HCT116 (cell line): ENCODE measurements at regions not wholly inside any gene's neighbourhood (a gene's known extent, or its start where the extent isn't known, plus 50 kb on each side); places are given as distances from the start of the nearest gene placed in this dataset.

Experiments used
- ATAC-seq: fragments of 200-7000 bp; cut with Tn5 transposase; 2 replicates; pipeline ENCODE4 v1.9.1; 2020; ENCODE audit warnings: mild to moderate bottlenecking, moderate library complexity
- BruUV-seq: library from RNA; stranded (reverse); fragments of 400-500 nt; replicated peaks from 2 replicates; lab custom pipeline; 2021; lab: Mats Ljungman, UMichigan
- CTCF ChIA-PET: fragments of 300-600 bp; sonication (Branson Sonifier 250); formaldehyde crosslinking; loops from one replicate; lab custom pipeline; 2021; ENCODE audit warnings: antibody characterized with exemption; lab: Charles Lee
- POLR2A ChIA-PET: fragments of 300-600, 350-600 bp; sonication (Branson Sonifier 250); formaldehyde crosslinking; loops from one replicate; lab custom pipeline; 2021; ENCODE audit warnings: antibody characterized with exemption; lab: Charles Lee
- RAD21 ChIA-PET, 2 experiments: fragments of 300-600 bp; sonication (Branson Sonifier 250); formaldehyde crosslinking; loops; one replicate each; lab custom pipeline; 2023; ENCODE audit warnings: low total read pairs in 2 of 2; ENCODE audit not compliant: uncharacterized antibody in 2 of 2, unreplicated experiment in 2 of 2, low non-redundant PET in 1 of 2; lab: Charles Lee
- DNase-seq: peaks from one replicate; pipeline ENCODE4 v3.0.0-alpha.2; 2010; ENCODE audit warnings: low read depth, low spot score
- H2AFZ ChIP-seq: fragments of 200-600 bp; shearing (Covaris generic), sonication (generic); 2 replicates; pipeline ENCODE4 v1.6.1; 2017; ENCODE audit warnings: low read depth, mixed run types, mixed read lengths, antibody characterized with exemption, low read length; ENCODE audit not compliant: poor library complexity, severe bottlenecking
- H3K27ac ChIP-seq: 2 replicates; pipeline ENCODE4 v1.5.1; 2012; ENCODE audit warnings: low read depth, low read length
- H3K27me3 ChIP-seq: fragments of 200-600 bp; sonication (generic); 2 replicates; pipeline ENCODE4 v1.6.1; 2016; ENCODE audit warnings: mixed run types, low read length, mixed read lengths; ENCODE audit not compliant: insufficient read depth
- H3K36me3 ChIP-seq, 2 experiments: fragments of 200-500 bp in 1 of 2; fragments of 200-600 bp in 1 of 2; sonication (Bioruptor generic) in 1 of 2; sonication (generic) in 1 of 2; 2 replicates each; pipeline versions ENCODE4 v1.5.1 to v1.6.1; 2014 to 2016; ENCODE audit warnings: low read length in 2 of 2, inconsistent platforms in 1 of 2, mixed read lengths in 1 of 2, mixed run types in 1 of 2; ENCODE audit not compliant: insufficient read depth in 2 of 2, control insufficient read depth in 1 of 2
- H3K4me1 ChIP-seq, 2 experiments: fragments of 200-600 bp in 1 of 2; sonication (generic) in 1 of 2; 2 replicates each; pipeline versions ENCODE4 v1.5.1 to v1.6.1; 2012 to 2017; ENCODE audit warnings: low read length in 2 of 2, inconsistent platforms in 1 of 2, mild to moderate bottlenecking in 1 of 2, mixed read lengths in 1 of 2, mixed run types in 1 of 2, moderate library complexity in 1 of 2; ENCODE audit not compliant: insufficient read depth in 2 of 2, control insufficient read depth in 1 of 2
- H3K4me2 ChIP-seq: fragments of 200-600 bp; sonication (generic); 2 replicates; pipeline ENCODE4 v1.6.1; 2017; ENCODE audit warnings: mixed run types, low read length, mixed read lengths
- H3K4me3 ChIP-seq, 2 experiments: fragments of 200-600 bp in 1 of 2; sonication (generic) in 1 of 2; replicated peaks in 1 of 2; 2 replicates each; pipeline ENCODE4 v1.5.1; 2011 to 2016; ENCODE audit warnings: low read length in 2 of 2, control low read depth in 1 of 2, low read depth in 1 of 2, mild to moderate bottlenecking in 1 of 2, mixed read lengths in 1 of 2, mixed run types in 1 of 2
- H3K79me2 ChIP-seq: fragments of 200-600 bp; sonication (generic); 2 replicates; pipeline ENCODE4 v1.6.1; 2017; ENCODE audit warnings: mild to moderate bottlenecking, mixed run types, low read length, moderate library complexity, mixed read lengths; ENCODE audit not compliant: insufficient read depth
- H3K9ac ChIP-seq: fragments of 200-600 bp; sonication (generic); 2 replicates; pipeline ENCODE4 v1.6.1; 2016; ENCODE audit warnings: low read length, mixed read lengths
- H3K9me2 ChIP-seq: fragments of 200-600 bp; sonication (generic), shearing (Covaris generic); 2 replicates; pipeline ENCODE4 v1.6.1; 2017; ENCODE audit warnings: mixed run types, mild to moderate bottlenecking, moderate library complexity; ENCODE audit not compliant: insufficient read depth
- H3K9me3 ChIP-seq, 2 experiments: fragments of 200-500 bp in 1 of 2; fragments of 200-600 bp in 1 of 2; sonication (Bioruptor generic) in 1 of 2; sonication (generic) in 1 of 2; 2 replicates each; pipeline ENCODE4 v1.6.1; 2014 to 2017; ENCODE audit warnings: low read length in 2 of 2, mixed read lengths in 2 of 2, inconsistent platforms in 1 of 2, low read depth in 1 of 2, mild to moderate bottlenecking in 1 of 2, mixed run types in 1 of 2, moderate library complexity in 1 of 2; ENCODE audit not compliant: control insufficient read depth in 1 of 2, insufficient read depth in 1 of 2
- H4K20me1 ChIP-seq: fragments of 200-600 bp; sonication (generic), shearing (Covaris generic); 2 replicates; pipeline ENCODE4 v1.6.1; 2017; ENCODE audit warnings: mixed run types, mild to moderate bottlenecking, moderate library complexity; ENCODE audit not compliant: insufficient read depth
- EGR1 ChIP-seq: IDR thresholded peaks from 2 replicates; pipeline ENCODE4 v1.6.1; 2012; ENCODE audit warnings: low read depth
- ELF1 ChIP-seq: IDR thresholded peaks from 2 replicates; pipeline ENCODE4 v1.6.1; 2012; ENCODE audit warnings: low read depth, borderline replicate concordance
- EZH2 ChIP-seq: fragments of 200-600 bp; sonication (generic); IDR thresholded peaks from 2 replicates; pipeline ENCODE4 v1.6.1; 2017; ENCODE audit warnings: antibody characterized with exemption, mixed run types
- JUND ChIP-seq: IDR thresholded peaks from 2 replicates; pipeline ENCODE4 v1.6.1; 2012
- POLR2A ChIP-seq: IDR thresholded peaks from 2 replicates; pipeline ENCODE4 v1.7.0; 2011; ENCODE audit warnings: borderline replicate concordance; ENCODE audit not compliant: insufficient read depth, insufficient read length; ENCODE audit errors: extremely low read depth
- POLR2AphosphoS5 ChIP-seq: IDR thresholded peaks from 2 replicates; pipeline ENCODE4 v1.6.1; 2011; ENCODE audit warnings: mild to moderate bottlenecking, low read depth, low read length, moderate library complexity
- SIN3A ChIP-seq: IDR thresholded peaks from 2 replicates; pipeline ENCODE4 v1.6.1; 2012; ENCODE audit warnings: low read depth
- SRF ChIP-seq: IDR thresholded peaks from 2 replicates; pipeline ENCODE4 v1.6.1; 2012; ENCODE audit warnings: low read depth
- YY1 ChIP-seq: IDR thresholded peaks from 2 replicates; pipeline ENCODE4 v1.6.1; 2011; ENCODE audit warnings: low read length, low read depth, moderate library complexity, mild to moderate bottlenecking; ENCODE audit not compliant: insufficient replicate concordance; ENCODE audit errors: extremely low read depth
- ZFX ChIP-seq: fragments of 450-650 bp; IDR thresholded peaks from 2 replicates; pipeline ENCODE4 v1.6.1; 2017
- intact Hi-C: fragments of 100-400 bp; cut with micrococcal nuclease; formaldehyde crosslinking; loops from 2 replicates; pipeline ENCODE4 v1.10.0; 2022
- TF ChIP-seq, protein P1 (sequence below): IDR thresholded peaks from 2 replicates; pipeline ENCODE4 v1.6.1; 2012; ENCODE audit warnings: low read depth
- TF ChIP-seq, protein P2 (sequence below), 3 experiments: fragments of 200-600 bp in 1 of 3; sonication (generic) in 1 of 3; IDR thresholded peaks in 2 of 3; conservative IDR thresholded peaks in 1 of 3; 2 replicates each; pipeline ENCODE4 v1.5.1; 2012 to 2017; ENCODE audit warnings: low read depth in 2 of 3, low read length in 2 of 3, antibody characterized with exemption in 1 of 3, borderline replicate concordance in 1 of 3, control low read depth in 1 of 3, mild to moderate bottlenecking in 1 of 3, mixed read lengths in 1 of 3, mixed run types in 1 of 3, moderate library complexity in 1 of 3; ENCODE audit not compliant: insufficient read depth in 1 of 3

DNA sequence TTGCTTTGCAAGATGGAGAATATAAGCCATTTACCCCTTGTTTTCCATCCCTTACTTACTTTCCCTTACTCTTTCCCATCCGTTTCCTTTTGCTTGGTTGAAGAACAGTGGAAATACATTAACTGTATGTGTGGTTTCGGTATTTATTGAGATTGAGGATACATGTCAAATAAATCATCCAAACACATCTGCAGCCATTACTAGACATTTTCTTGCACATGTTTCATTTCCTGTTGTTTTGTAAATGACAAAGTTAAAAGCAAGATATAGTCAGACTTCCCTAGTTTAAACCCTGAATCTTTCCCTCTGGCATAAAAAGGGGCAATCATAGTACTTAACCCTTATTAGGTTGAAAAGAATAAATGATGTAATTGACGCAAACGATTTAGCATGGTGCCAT lies 82.1 kb upstream of the BCHE start:
- H3K27me3 ChIP-seq, result no peaks in the 10 kb centered on the region
- POLR2A ChIA-PET, result no interaction called here
- H3K9ac ChIP-seq, result no peak overlapping the region
- no peak overlapping the region for H2AFZ ChIP-seq
- CTCF ChIA-PET, result no interaction called here
- H3K4me1 ChIP-seq, result no peaks in the 10 kb centered on the region
- ATAC-seq, result no peak
- H3K9me2 ChIP-seq, result no peaks in the 10 kb centered on the region
- no peaks in the 10 kb centered on the region for H3K36me3 ChIP-seq
- no TSS peak for BruUV-seq
- TF ChIP-seq EZH2 (no peak), SIN3A (no peak), POLR2AphosphoS5 (no peak), EGR1 (no peak), SRF (no peak), JUND (no peak), POLR2A (no peak), YY1 (no peak), ELF1 (no peak), ZFX (no peak)
- TF ChIP-seq, protein P1, sequence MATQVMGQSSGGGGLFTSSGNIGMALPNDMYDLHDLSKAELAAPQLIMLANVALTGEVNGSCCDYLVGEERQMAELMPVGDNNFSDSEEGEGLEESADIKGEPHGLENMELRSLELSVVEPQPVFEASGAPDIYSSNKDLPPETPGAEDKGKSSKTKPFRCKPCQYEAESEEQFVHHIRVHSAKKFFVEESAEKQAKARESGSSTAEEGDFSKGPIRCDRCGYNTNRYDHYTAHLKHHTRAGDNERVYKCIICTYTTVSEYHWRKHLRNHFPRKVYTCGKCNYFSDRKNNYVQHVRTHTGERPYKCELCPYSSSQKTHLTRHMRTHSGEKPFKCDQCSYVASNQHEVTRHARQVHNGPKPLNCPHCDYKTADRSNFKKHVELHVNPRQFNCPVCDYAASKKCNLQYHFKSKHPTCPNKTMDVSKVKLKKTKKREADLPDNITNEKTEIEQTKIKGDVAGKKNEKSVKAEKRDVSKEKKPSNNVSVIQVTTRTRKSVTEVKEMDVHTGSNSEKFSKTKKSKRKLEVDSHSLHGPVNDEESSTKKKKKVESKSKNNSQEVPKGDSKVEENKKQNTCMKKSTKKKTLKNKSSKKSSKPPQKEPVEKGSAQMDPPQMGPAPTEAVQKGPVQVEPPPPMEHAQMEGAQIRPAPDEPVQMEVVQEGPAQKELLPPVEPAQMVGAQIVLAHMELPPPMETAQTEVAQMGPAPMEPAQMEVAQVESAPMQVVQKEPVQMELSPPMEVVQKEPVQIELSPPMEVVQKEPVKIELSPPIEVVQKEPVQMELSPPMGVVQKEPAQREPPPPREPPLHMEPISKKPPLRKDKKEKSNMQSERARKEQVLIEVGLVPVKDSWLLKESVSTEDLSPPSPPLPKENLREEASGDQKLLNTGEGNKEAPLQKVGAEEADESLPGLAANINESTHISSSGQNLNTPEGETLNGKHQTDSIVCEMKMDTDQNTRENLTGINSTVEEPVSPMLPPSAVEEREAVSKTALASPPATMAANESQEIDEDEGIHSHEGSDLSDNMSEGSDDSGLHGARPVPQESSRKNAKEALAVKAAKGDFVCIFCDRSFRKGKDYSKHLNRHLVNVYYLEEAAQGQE, result no peak
- TF ChIP-seq, protein P2, sequence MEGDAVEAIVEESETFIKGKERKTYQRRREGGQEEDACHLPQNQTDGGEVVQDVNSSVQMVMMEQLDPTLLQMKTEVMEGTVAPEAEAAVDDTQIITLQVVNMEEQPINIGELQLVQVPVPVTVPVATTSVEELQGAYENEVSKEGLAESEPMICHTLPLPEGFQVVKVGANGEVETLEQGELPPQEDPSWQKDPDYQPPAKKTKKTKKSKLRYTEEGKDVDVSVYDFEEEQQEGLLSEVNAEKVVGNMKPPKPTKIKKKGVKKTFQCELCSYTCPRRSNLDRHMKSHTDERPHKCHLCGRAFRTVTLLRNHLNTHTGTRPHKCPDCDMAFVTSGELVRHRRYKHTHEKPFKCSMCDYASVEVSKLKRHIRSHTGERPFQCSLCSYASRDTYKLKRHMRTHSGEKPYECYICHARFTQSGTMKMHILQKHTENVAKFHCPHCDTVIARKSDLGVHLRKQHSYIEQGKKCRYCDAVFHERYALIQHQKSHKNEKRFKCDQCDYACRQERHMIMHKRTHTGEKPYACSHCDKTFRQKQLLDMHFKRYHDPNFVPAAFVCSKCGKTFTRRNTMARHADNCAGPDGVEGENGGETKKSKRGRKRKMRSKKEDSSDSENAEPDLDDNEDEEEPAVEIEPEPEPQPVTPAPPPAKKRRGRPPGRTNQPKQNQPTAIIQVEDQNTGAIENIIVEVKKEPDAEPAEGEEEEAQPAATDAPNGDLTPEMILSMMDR (IDR thresholded peaks at IDR 0.05 in 2 of 3, conservative IDR thresholded peaks at IDR 0.05 in 1 of 3; ENCODE audit: borderline replicate concordance in 1 of 3, insufficient read depth in 1 of 3, low read depth in 2 of 3, low read length in 2 of 3), result no peak
- H4K20me1 ChIP-seq, result no peaks in the 10 kb centered on the region
- RAD21 ChIA-PET, result no interaction called here
- no peaks in the 10 kb centered on the region for H3K9me3 ChIP-seq
- H3K4me3 ChIP-seq, result no peak overlapping the region
- no peaks in the 10 kb centered on the region for H3K79me2 ChIP-seq
- no peak overlapping the region for H3K27ac ChIP-seq
- intact Hi-C loops, result no loop called here
- no peak overlapping the region for H3K4me2 ChIP-seq
- DNase-seq, result no peak
